Fibroblast of lung (primary cell): ENCODE measurements at regions not wholly inside any gene's neighbourhood (a gene's known extent, or its start where the extent isn't known, plus 50 kb on each side); places are given as distances from the start of the nearest gene placed in this dataset.

Experiments used
- CTCF ChIP-seq, 2 donors: IDR thresholded peaks in 1 of 2; conservative IDR thresholded peaks in 1 of 2; 1 replicate in 1 of 2; 2 replicates in 1 of 2; pipeline ENCODE4 v1.5.1; 2011 to 2012; ENCODE audit warnings: low read length in 2 of 2, control low read depth in 1 of 2, inconsistent platforms in 1 of 2, low read depth in 1 of 2, mild to moderate bottlenecking in 1 of 2
- EZH2 ChIP-seq: IDR thresholded peaks from 2 replicates; pipeline ENCODE4 v1.5.1; 2012; ENCODE audit warnings: low read length, control low read depth, mild to moderate bottlenecking; ENCODE audit errors: missing control alignments

- TF ChIP-seq CTCF (conservative IDR thresholded peaks at IDR 0.05 in 1 of 2, IDR thresholded peaks at IDR 0.05 in 1 of 2; ENCODE audit: low read depth in 1 of 2, low read length in 2 of 2) (no peak), EZH2 (no peak)
Measured at GRCh38 chr4:164514765-164515164, 239.2 kb upstream of the SMIM31 start.
